OCI-LY7 (cell line): ENCODE measurements at regions not wholly inside any gene's neighbourhood (a gene's known extent, or its start where the extent isn't known, plus 50 kb on each side); places are given as distances from the start of the nearest gene placed in this dataset.

Source experiments
- BruUV-seq: library from RNA; stranded (reverse); fragments of 400-500 nt; replicated peaks from 2 replicates; lab custom pipeline; 2021; lab: Mats Ljungman, UMichigan
- CTCF ChIA-PET: fragments of 300-600 bp; sonication (Branson Sonifier 250); formaldehyde crosslinking; loops from one replicate; lab custom pipeline; 2022; ENCODE audit warnings: antibody characterized with exemption; ENCODE audit not compliant: unreplicated experiment; lab: Charles Lee
- POLR2A ChIA-PET: fragments of 300-600 bp; sonication (Branson Sonifier 250); formaldehyde crosslinking; loops from one replicate; lab custom pipeline; 2022; ENCODE audit warnings: antibody characterized with exemption; lab: Charles Lee
- DNase-seq: peaks from one replicate; pipeline ENCODE4 v3.0.0-alpha.2; 2015; ENCODE audit warnings: low spot score
- H2AFZ ChIP-seq: fragments of 200-600 bp; sonication (generic), shearing (Covaris generic); 2 replicates; pipeline ENCODE4 v1.6.1; 2014; ENCODE audit warnings: mild to moderate bottlenecking, antibody characterized with exemption, low read length, moderate library complexity
- H3K27ac ChIP-seq: fragments of 200-600 bp; sonication (generic); 2 replicates; pipeline ENCODE4 v1.5.1; 2014; ENCODE audit warnings: mixed run types, low read depth, mild to moderate bottlenecking, moderate library complexity, low read length, inconsistent platforms; ENCODE audit not compliant: poor library complexity, severe bottlenecking
- H3K36me3 ChIP-seq: fragments of 200-600 bp; sonication (generic); 2 replicates; pipeline ENCODE4 v1.6.1; 2014; ENCODE audit warnings: mild to moderate bottlenecking, antibody characterized with exemption, low read length, moderate library complexity, mixed read lengths; ENCODE audit not compliant: insufficient read depth
- H3K4me1 ChIP-seq: fragments of 200-600 bp; sonication (generic); 2 replicates; pipeline ENCODE4 v1.5.1; 2014; ENCODE audit warnings: mild to moderate bottlenecking, low read length; ENCODE audit not compliant: insufficient read depth, poor library complexity, severe bottlenecking
- H3K4me2 ChIP-seq: fragments of 200-600 bp; sonication (generic); 2 replicates; pipeline ENCODE4 v1.6.1; 2014; ENCODE audit warnings: mild to moderate bottlenecking, low read length
- H3K4me3 ChIP-seq: fragments of 200-600 bp; sonication (generic); 2 replicates; pipeline ENCODE4 v1.5.1; 2014; ENCODE audit warnings: mild to moderate bottlenecking, low read depth, low read length; ENCODE audit not compliant: poor library complexity, severe bottlenecking
- H3K79me2 ChIP-seq: fragments of 200-600 bp; sonication (generic); 2 replicates; pipeline ENCODE4 v1.6.1; 2016; ENCODE audit warnings: low read depth, mild to moderate bottlenecking, low read length, moderate library complexity, mixed read lengths; ENCODE audit not compliant: insufficient read depth
- H3K9me2 ChIP-seq: fragments of 200-600 bp; sonication (generic); 2 replicates; pipeline ENCODE4 v1.6.1; 2016; ENCODE audit warnings: mild to moderate bottlenecking, low read length, mixed read lengths; ENCODE audit not compliant: insufficient read depth
- H3K9me3 ChIP-seq: fragments of 200-600 bp; sonication (generic); 2 replicates; pipeline ENCODE4 v1.6.1; 2014; ENCODE audit warnings: mild to moderate bottlenecking, mixed run types, low read length, mixed read lengths
- H4K20me1 ChIP-seq: fragments of 200-600 bp; sonication (generic); 2 replicates; pipeline ENCODE4 v1.6.1; 2014; ENCODE audit warnings: mild to moderate bottlenecking, antibody characterized with exemption, low read length, moderate library complexity, mixed read lengths; ENCODE audit not compliant: insufficient read depth
- EZH2phosphoT487 ChIP-seq: fragments of 200-600 bp; sonication (generic); IDR thresholded peaks from 2 replicates; pipeline ENCODE4 v1.6.1; 2018; ENCODE audit warnings: low read depth, borderline replicate concordance, mild to moderate bottlenecking, mixed run types, antibody characterized with exemption, low read length, moderate library complexity, mixed read lengths
- intact Hi-C: fragments of 100-400 bp; cut with micrococcal nuclease; formaldehyde crosslinking; loops from one replicate; pipeline ENCODE4 v1.10.0; 2022; ENCODE audit not compliant: unreplicated experiment
- TF ChIP-seq, protein P1 (sequence below): fragments of 200-600 bp; sonication (generic); conservative IDR thresholded peaks from 2 replicates; pipeline ENCODE4 v1.5.1; 2014; ENCODE audit warnings: mild to moderate bottlenecking, antibody characterized with exemption, low read length, moderate library complexity, mixed read lengths

DNA sequence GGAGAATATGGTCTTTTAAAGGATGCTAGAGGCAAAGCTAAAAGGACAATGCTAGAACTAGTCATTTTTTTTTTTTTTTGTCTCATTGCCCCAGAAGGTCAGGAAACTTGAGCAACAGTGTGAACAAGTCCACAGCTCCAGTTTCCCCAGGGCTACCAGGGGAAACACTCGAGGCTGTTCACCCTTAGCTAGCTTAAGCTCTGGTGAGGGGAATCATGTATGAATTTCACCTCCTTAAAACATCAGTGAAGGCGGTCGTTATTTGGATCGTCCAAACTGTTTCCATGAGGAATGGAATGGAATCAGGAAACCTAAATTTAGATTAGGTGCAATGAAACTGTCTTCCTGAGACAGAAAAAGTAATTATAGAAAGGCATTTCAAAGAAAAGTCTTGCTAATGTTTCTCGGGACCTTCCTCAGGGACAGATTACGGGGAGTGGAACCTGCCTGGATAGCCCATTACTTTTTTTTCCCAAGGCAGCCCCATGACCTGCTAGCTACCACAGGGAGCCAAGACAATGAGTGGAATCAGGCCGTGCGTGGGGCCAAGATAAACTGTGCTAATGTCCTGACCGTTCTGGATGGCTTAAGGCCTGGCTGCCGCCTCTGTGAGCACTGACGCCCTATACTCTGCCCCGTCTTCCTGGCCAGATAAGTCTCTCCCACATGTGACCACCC is 164.8 kb upstream of the SGK1 start:
- Histone ChIP-seq H3K4me3 (no peak overlapping the region), H4K20me1 (no peaks in the 10 kb centered on the region), H3K9me2 (no peaks in the 10 kb centered on the region), H3K79me2 (no peaks in the 10 kb centered on the region), H3K27ac (no peak overlapping the region), H3K9me3 (no peaks in the 10 kb centered on the region), H3K4me2 (no peak overlapping the region), H3K4me1 (no peaks in the 10 kb centered on the region), H2AFZ (no peak overlapping the region), H3K36me3 (no peaks in the 10 kb centered on the region)
- ChIA-PET POLR2A (interaction anchor here (1.0 kb wide), 1 partner anchor 158 kb away, joined by 4 read pairs; no protein-coding TSS in a partner anchor), CTCF (no interaction called here)
- no TSS peak for BruUV-seq
- TF ChIP-seq EZH2phosphoT487 = no peak
- TF ChIP-seq, protein P1, sequence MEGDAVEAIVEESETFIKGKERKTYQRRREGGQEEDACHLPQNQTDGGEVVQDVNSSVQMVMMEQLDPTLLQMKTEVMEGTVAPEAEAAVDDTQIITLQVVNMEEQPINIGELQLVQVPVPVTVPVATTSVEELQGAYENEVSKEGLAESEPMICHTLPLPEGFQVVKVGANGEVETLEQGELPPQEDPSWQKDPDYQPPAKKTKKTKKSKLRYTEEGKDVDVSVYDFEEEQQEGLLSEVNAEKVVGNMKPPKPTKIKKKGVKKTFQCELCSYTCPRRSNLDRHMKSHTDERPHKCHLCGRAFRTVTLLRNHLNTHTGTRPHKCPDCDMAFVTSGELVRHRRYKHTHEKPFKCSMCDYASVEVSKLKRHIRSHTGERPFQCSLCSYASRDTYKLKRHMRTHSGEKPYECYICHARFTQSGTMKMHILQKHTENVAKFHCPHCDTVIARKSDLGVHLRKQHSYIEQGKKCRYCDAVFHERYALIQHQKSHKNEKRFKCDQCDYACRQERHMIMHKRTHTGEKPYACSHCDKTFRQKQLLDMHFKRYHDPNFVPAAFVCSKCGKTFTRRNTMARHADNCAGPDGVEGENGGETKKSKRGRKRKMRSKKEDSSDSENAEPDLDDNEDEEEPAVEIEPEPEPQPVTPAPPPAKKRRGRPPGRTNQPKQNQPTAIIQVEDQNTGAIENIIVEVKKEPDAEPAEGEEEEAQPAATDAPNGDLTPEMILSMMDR = no peak
- intact Hi-C loops = no loop called here
- no peak for DNase-seq

DNA sequence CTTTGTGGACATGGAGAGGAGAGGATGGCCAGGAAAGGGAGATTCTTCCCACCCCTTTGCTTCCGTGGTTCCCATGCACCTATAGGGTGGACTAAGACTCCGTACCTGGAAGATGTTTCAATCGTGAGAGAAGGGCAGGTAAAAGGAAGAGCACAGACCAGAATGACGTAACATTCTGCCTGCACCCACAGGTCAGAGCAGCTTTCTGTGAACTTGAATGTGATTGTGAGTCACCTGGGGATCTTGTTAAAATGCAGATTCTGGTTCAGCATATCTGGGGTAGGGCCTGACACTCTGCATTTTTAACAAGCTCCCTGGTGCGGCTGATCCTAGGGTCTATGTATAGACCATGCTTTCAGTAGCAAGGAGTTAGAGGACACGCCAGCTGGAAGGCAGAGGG is 164.1 kb upstream of the SGK1 start:
- intact Hi-C loops = no loop called here
- H3K4me1 ChIP-seq = no peaks in the 10 kb centered on the region
- no peaks in the 10 kb centered on the region for H3K36me3 ChIP-seq
- no peaks in the 10 kb centered on the region for H3K9me2 ChIP-seq
- no peaks in the 10 kb centered on the region for H4K20me1 ChIP-seq
- no peak for DNase-seq
- H3K4me3 ChIP-seq = no peak overlapping the region
- H2AFZ ChIP-seq = no peak overlapping the region
- no peaks in the 10 kb centered on the region for H3K79me2 ChIP-seq
- TF ChIP-seq EZH2phosphoT487 = no peak
- TF ChIP-seq, protein P1 = no peak
- CTCF ChIA-PET = no interaction called here
- no peak overlapping the region for H3K27ac ChIP-seq
- no peaks in the 10 kb centered on the region for H3K9me3 ChIP-seq
- no TSS peak for BruUV-seq
- POLR2A ChIA-PET = interaction anchor here (1.0 kb wide), 1 partner anchor 159 kb away, joined by 4 read pairs; no protein-coding TSS in a partner anchor
- no peak overlapping the region for H3K4me2 ChIP-seq

DNA sequence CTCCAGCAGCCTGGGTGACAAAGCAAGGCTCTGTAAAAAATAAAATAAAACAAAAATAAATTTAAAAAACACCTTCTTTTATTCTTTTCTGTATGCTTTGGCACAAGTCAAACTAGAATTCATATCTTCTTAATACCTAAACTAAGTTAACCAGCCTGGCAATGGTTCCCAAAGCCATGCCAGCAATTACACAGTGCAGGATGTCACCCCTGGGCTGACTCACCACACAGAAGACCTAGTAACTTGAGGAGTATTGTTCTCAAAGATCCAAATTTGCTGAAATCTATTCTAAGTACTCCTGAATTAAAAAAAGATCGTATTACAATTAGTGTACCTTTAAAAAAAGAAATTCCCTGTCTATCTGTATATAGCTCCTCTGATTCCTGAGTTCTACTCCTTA is 162.7 kb upstream of the SGK1 start:
- ChIA-PET POLR2A (no interaction called here), CTCF (no interaction called here)
- no peak overlapping the region for H3K4me2 ChIP-seq
- no peak for DNase-seq
- TF ChIP-seq, protein P1 = no peak
- no peak for TF ChIP-seq EZH2phosphoT487
- H3K9me3 ChIP-seq = no peaks in the 10 kb centered on the region
- H2AFZ ChIP-seq = no peak overlapping the region
- no peak overlapping the region for H3K4me3 ChIP-seq
- no peak overlapping the region for H3K27ac ChIP-seq
- no peaks in the 10 kb centered on the region for H3K4me1 ChIP-seq
- no peaks in the 10 kb centered on the region for H4K20me1 ChIP-seq
- H3K9me2 ChIP-seq = no peaks in the 10 kb centered on the region
- intact Hi-C loops = no loop called here
- no TSS peak for BruUV-seq
- H3K79me2 ChIP-seq = no peaks in the 10 kb centered on the region
- no peaks in the 10 kb centered on the region for H3K36me3 ChIP-seq
